K562 (cell line): ENCODE measurements at regions not wholly inside any gene's neighbourhood (a gene's known extent, or its start where the extent isn't known, plus 50 kb on each side); places are given as distances from the start of the nearest gene placed in this dataset.

Experiments
- MAZ ChIP-seq, 2 experiments: fragments of 450-650 bp in 1 of 2; sonication (generic) in 1 of 2; formaldehyde crosslinking; IDR thresholded peaks in 1 of 2; conservative IDR thresholded peaks in 1 of 2; 2 replicates each; pipeline versions ENCODE4 v1.4.0 to v1.5.0; 2020; ENCODE audit warnings: mild to moderate bottlenecking in 1 of 2, missing genetic modification reagents in 1 of 2
- MIER1 ChIP-seq: fragments of 450-650 bp; IDR thresholded peaks from 2 replicates; pipeline ENCODE4 v1.6.1; 2016; ENCODE audit warnings: antibody characterized with exemption, mild to moderate bottlenecking, low read depth
- TBL1XR1 ChIP-seq, 2 experiments: IDR thresholded peaks; 2 replicates each; pipeline ENCODE4 v1.6.1; 2012; ENCODE audit warnings: improper control_type of control experiment in 2 of 2, low read length in 2 of 2, mild to moderate bottlenecking in 1 of 2
- TCF7L2 ChIP-seq: fragments of 150-350 bp; IDR thresholded peaks from 2 replicates; pipeline ENCODE4 v1.6.1; 2016; ENCODE audit warnings: low read depth, mild to moderate bottlenecking, low read length, moderate library complexity
- ZNF232 ChIP-seq: sonication (generic); formaldehyde crosslinking; IDR thresholded peaks from 2 replicates; pipeline ENCODE4 v1.8.0; 2022; ENCODE audit warnings: mild to moderate bottlenecking, missing genetic modification reagents

DNA sequence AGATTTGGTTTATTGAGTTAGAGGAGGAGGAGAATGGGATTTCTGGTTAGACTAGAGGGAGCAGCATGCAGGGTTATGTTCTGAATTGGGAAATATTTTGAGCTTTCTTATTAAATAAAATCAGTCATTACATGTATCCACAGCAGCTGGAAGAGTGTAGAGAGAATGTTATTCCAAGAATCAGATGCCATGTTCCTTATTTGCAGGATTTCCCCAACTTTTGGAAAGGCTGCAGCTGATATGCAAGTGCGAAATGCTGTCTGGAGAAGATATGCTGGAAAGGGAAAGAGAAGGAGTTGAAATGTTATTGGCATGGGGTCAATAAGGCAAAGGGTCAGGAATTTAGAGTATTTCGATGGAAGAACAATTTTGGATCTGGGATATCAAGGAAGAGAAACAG is 255.8 kb downstream of the MTX2 start:
- TF ChIP-seq TBL1XR1 (IDR thresholded peaks at IDR 0.05; ENCODE audit: low read length in 2 of 2): no peak
- TF ChIP-seq TCF7L2: no peak
- TF ChIP-seq MAZ (CRISPR knock-in tag; conservative IDR thresholded peaks at IDR 0.05 in 1 of 2, IDR thresholded peaks at IDR 0.05 in 1 of 2): no peak
- no peak for TF ChIP-seq MIER1
- TF ChIP-seq ZNF232 (CRISPR knock-in tag): no peak
